Neural cell (in vitro differentiated cells): ENCODE measurements at regions not wholly inside any gene's neighbourhood (a gene's known extent, or its start where the extent isn't known, plus 50 kb on each side); places are given as distances from the start of the nearest gene placed in this dataset.

Source experiments
- H2AFZ ChIP-seq: fragments of 200-600, 300-800 bp; sonication (generic), shearing (Covaris generic); 2 replicates; pipeline ENCODE4 v1.6.0; 2014; ENCODE audit warnings: low read depth, mild to moderate bottlenecking, antibody characterized with exemption, low read length, moderate library complexity
- H3F3A ChIP-seq: fragments of 200-600 bp; shearing (Covaris generic); 2 replicates; pipeline ENCODE4 v1.6.1; 2016; ENCODE audit warnings: mild to moderate bottlenecking, moderate library complexity, mixed read lengths, antibody characterized with exemption, low read length; ENCODE audit not compliant: insufficient read depth, poor library complexity, severe bottlenecking
- H3K27ac ChIP-seq: fragments of 200-600, 300-800 bp; sonication (generic), shearing (Covaris generic); 2 replicates; pipeline ENCODE4 v1.5.1; 2014; ENCODE audit warnings: mild to moderate bottlenecking, low read length, moderate library complexity
- H3K27me3 ChIP-seq: fragments of 300-800, 200-600 bp; sonication (generic), shearing (Covaris generic); 2 replicates; pipeline ENCODE4 v1.6.0; 2014; ENCODE audit warnings: mild to moderate bottlenecking, low read depth, low read length, moderate library complexity; ENCODE audit not compliant: insufficient read depth
- H3K36me3 ChIP-seq: fragments of 300-800, 200-600 bp; sonication (generic), shearing (Covaris generic); 2 replicates; pipeline ENCODE4 v1.5.1; 2014; ENCODE audit warnings: mild to moderate bottlenecking, antibody characterized with exemption, low read length, moderate library complexity; ENCODE audit not compliant: insufficient read depth
- H3K4me2 ChIP-seq: fragments of 300-800, 200-600 bp; sonication (generic), shearing (Covaris generic); 2 replicates; pipeline ENCODE4 v1.6.0; 2014; ENCODE audit warnings: mild to moderate bottlenecking, low read length
- H3K4me3 ChIP-seq: fragments of 300-800, 200-600 bp; sonication (generic), shearing (Covaris generic); 2 replicates; pipeline ENCODE4 v1.5.1; 2014; ENCODE audit warnings: mild to moderate bottlenecking, low read length, moderate library complexity
- H3K79me2 ChIP-seq: fragments of 200-600 bp; shearing (Covaris generic); replicated peaks from 2 replicates; pipeline ENCODE4 v1.6.0; 2014; ENCODE audit warnings: mild to moderate bottlenecking, low read length, moderate library complexity; ENCODE audit not compliant: insufficient read depth
- H3K9ac ChIP-seq: fragments of 300-800, 200-600 bp; sonication (generic), shearing (Covaris generic); 2 replicates; pipeline ENCODE4 v1.6.1; 2016; ENCODE audit warnings: mild to moderate bottlenecking, low read length, mixed read lengths
- H3K9me2 ChIP-seq: fragments of 200-600 bp; shearing (Covaris generic); 2 replicates; pipeline ENCODE4 v1.6.1; 2016; ENCODE audit warnings: mild to moderate bottlenecking, low read length, mixed read lengths; ENCODE audit not compliant: insufficient read depth
- H3K9me3 ChIP-seq: fragments of 200-600, 300-800 bp; sonication (generic), shearing (Covaris generic); 2 replicates; pipeline ENCODE4 v1.6.1; 2016; ENCODE audit warnings: mild to moderate bottlenecking, mixed run types, low read length, moderate library complexity, mixed read lengths
- H4K20me1 ChIP-seq: fragments of 200-600 bp; shearing (Covaris generic); 2 replicates; pipeline ENCODE4 v1.6.1; 2016; ENCODE audit warnings: mild to moderate bottlenecking, mixed run types; ENCODE audit not compliant: insufficient read depth
- EP300 ChIP-seq: fragments of 450-650 bp; conservative IDR thresholded peaks from 2 replicates; pipeline ENCODE4 v1.6.1; 2014; ENCODE audit warnings: antibody characterized with exemption, mild to moderate bottlenecking, moderate library complexity; ENCODE audit not compliant: poor library complexity, severe bottlenecking
- EZH2 ChIP-seq: fragments of 200-600, 300-800 bp; shearing (Covaris generic), sonication (generic); IDR thresholded peaks from 2 replicates; pipeline ENCODE4 v1.6.1; 2014; ENCODE audit warnings: antibody characterized with exemption, low read length, borderline replicate concordance, mild to moderate bottlenecking; ENCODE audit not compliant: insufficient read depth, poor library complexity, severe bottlenecking
- MXI1 ChIP-seq: fragments of 450-650 bp; conservative IDR thresholded peaks from 2 replicates; pipeline ENCODE4 v1.6.1; 2014; ENCODE audit warnings: antibody characterized with exemption, mild to moderate bottlenecking; ENCODE audit not compliant: poor library complexity, severe bottlenecking
- POLR2AphosphoS5 ChIP-seq: IDR thresholded peaks from 2 replicates; pipeline ENCODE4 v1.6.1; 2012
- RAD21 ChIP-seq: fragments of 450-650 bp; conservative IDR thresholded peaks from 2 replicates; pipeline ENCODE4 v1.6.1; 2014; ENCODE audit warnings: antibody characterized with exemption, mild to moderate bottlenecking, moderate library complexity
- REST ChIP-seq: IDR thresholded peaks from 2 replicates; pipeline ENCODE4 v1.6.1; 2012; ENCODE audit warnings: borderline replicate concordance
- SMC3 ChIP-seq: fragments of 450-650 bp; conservative IDR thresholded peaks from 2 replicates; pipeline ENCODE4 v1.6.1; 2014; ENCODE audit warnings: antibody characterized with exemption, mild to moderate bottlenecking, moderate library complexity; ENCODE audit not compliant: poor library complexity
- TAF1 ChIP-seq: IDR thresholded peaks from 2 replicates; pipeline ENCODE4 v1.6.1; 2012; ENCODE audit warnings: low read depth
- TF ChIP-seq, protein P1 (sequence below): fragments of 450-650 bp; IDR thresholded peaks from 2 replicates; pipeline ENCODE4 v1.5.1; 2014; ENCODE audit warnings: antibody characterized with exemption, mild to moderate bottlenecking, moderate library complexity; ENCODE audit not compliant: poor library complexity, severe bottlenecking

DNA sequence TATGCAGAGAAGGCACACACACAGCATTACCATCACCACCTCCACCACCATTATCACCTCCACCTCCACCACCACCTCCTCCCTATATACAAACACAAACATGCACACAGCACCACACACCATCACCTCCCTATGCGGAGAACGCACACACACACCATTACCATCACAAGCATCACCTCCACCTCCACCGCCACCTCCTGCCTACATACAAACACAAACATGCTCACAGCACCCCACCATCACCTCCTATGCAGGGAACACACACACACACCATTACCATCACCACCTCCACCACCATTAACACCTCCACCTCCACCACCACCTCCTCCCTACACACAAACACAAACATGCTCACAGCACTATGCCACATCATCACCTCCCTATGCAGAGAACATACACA lies 236.5 kb upstream of the AFDN start:
- Histone ChIP-seq H2AFZ (no peak overlapping the region), H3K27ac (no peak overlapping the region), H4K20me1 (no peaks in the 10 kb centered on the region), H3K9me3 (no peaks in the 10 kb centered on the region), H3K79me2 (no peaks in the 10 kb centered on the region), H3K9ac (no peak overlapping the region), H3K27me3 (no peaks in the 10 kb centered on the region), H3K9me2 (no peaks in the 10 kb centered on the region), H3K4me3 (no peak overlapping the region), H3F3A (no peaks in the 10 kb centered on the region), H3K4me2 (no peak overlapping the region), H3K36me3 (no peaks in the 10 kb centered on the region)
- TF ChIP-seq TAF1 (no peak), POLR2AphosphoS5 (no peak), SMC3 (no peak), EZH2 (no peak), MXI1 (no peak), EP300 (no peak), RAD21 (no peak), REST (no peak)
- TF ChIP-seq, protein P1, sequence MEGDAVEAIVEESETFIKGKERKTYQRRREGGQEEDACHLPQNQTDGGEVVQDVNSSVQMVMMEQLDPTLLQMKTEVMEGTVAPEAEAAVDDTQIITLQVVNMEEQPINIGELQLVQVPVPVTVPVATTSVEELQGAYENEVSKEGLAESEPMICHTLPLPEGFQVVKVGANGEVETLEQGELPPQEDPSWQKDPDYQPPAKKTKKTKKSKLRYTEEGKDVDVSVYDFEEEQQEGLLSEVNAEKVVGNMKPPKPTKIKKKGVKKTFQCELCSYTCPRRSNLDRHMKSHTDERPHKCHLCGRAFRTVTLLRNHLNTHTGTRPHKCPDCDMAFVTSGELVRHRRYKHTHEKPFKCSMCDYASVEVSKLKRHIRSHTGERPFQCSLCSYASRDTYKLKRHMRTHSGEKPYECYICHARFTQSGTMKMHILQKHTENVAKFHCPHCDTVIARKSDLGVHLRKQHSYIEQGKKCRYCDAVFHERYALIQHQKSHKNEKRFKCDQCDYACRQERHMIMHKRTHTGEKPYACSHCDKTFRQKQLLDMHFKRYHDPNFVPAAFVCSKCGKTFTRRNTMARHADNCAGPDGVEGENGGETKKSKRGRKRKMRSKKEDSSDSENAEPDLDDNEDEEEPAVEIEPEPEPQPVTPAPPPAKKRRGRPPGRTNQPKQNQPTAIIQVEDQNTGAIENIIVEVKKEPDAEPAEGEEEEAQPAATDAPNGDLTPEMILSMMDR: no peak
